Natural killer cell (primary cell): ENCODE measurements at regions not wholly inside any gene's neighbourhood (a gene's known extent, or its start where the extent isn't known, plus 50 kb on each side); places are given as distances from the start of the nearest gene placed in this dataset.
"Not testable (repeated sequence)": the region's sequence is repeated elsewhere in the genome, so short reads cannot be mapped to it uniquely, and the experiment has no call there.

Experiments used
- ATAC-seq, 3 donors: fragments of 150-1000 bp in 2 of 3; fragments of 200-7000 bp in 1 of 3; cut with Tn5 transposase; 1 replicate in 1 of 3; 2 replicates in 2 of 3; pipeline ENCODE4 v1.10.0; 2021; ENCODE audit warnings: mild to moderate bottlenecking in 2 of 3, moderate library complexity in 2 of 3
- DNase-seq, 2 donors: peaks; one replicate each; pipeline versions ENCODE4 v3.0.0 to v3.0.0-alpha.2; 2013 to 2021; ENCODE audit warnings: mixed read lengths in 1 of 2
- H3K27ac ChIP-seq: one replicate; pipeline ENCODE4 v1.5.1; 2013; ENCODE audit warnings: mild to moderate bottlenecking, low read length
- H3K27me3 ChIP-seq: one replicate; pipeline ENCODE4 v1.6.1; 2013; ENCODE audit warnings: low read length; ENCODE audit not compliant: control insufficient read depth, insufficient read depth
- H3K36me3 ChIP-seq: one replicate; pipeline ENCODE4 v1.6.1; 2013; ENCODE audit warnings: low read length; ENCODE audit not compliant: control insufficient read depth, insufficient read depth
- H3K4me1 ChIP-seq: one replicate; pipeline ENCODE4 v1.6.1; 2013; ENCODE audit warnings: low read length; ENCODE audit not compliant: control insufficient read depth, insufficient read depth
- H3K4me3 ChIP-seq: one replicate; pipeline ENCODE4 v1.5.1; 2013; ENCODE audit warnings: low read length
- H3K9me3 ChIP-seq: one replicate; pipeline ENCODE4 v1.6.1; 2013; ENCODE audit warnings: low read length; ENCODE audit not compliant: control insufficient read depth, insufficient read depth
- H3K27ac Mint-ChIP-seq, 2 donors: one replicate each; pipeline ENCODE4 v1.8.0; 2022; ENCODE audit warnings: mild to moderate bottlenecking in 2 of 2, mixed read lengths in 2 of 2, moderate library complexity in 1 of 2
- H3K27me3 Mint-ChIP-seq, 2 donors: one replicate each; pipeline ENCODE4 v1.8.0; 2022; ENCODE audit warnings: low read depth in 2 of 2, mixed read lengths in 2 of 2
- H3K36me3 Mint-ChIP-seq: one replicate; pipeline ENCODE4 v1.8.0; 2022; ENCODE audit warnings: mixed read lengths
- H3K4me1 Mint-ChIP-seq, 2 donors: one replicate each; pipeline ENCODE4 v1.8.0; 2022; ENCODE audit warnings: mixed read lengths in 2 of 2
- H3K4me3 Mint-ChIP-seq: one replicate; pipeline ENCODE4 v1.8.0; 2022; ENCODE audit warnings: mild to moderate bottlenecking, moderate library complexity, mixed read lengths
- H3K9me3 Mint-ChIP-seq, 2 donors: one replicate each; pipeline ENCODE4 v1.8.0; 2022; ENCODE audit warnings: mixed read lengths in 2 of 2
- CTCF ChIP-seq: fragments of 200-600 bp; IDR thresholded peaks from one replicate; pipeline ENCODE4 v1.8.0; 2022; ENCODE audit warnings: antibody characterized with exemption
- WGBS: methylation state at CpG from one replicate; pipeline ENCODE4 v1.1.7; 2013; ENCODE audit warnings: missing lambda C conversion rate; ENCODE audit not compliant: insufficient coverage; 5-methylcytosine and 5-hydroxymethylcytosine counted together
- intact Hi-C: fragments of 100-400 bp; cut with micrococcal nuclease; formaldehyde crosslinking; loops from one replicate; pipeline ENCODE4 v1.14.2; 2022

- no peak overlapping the region for H3K27ac Mint-ChIP-seq
- H3K27me3 Mint-ChIP-seq = peaks cover 0 to 2% of the 10 kb centered on the region in 2 donors
- H3K9me3 Mint-ChIP-seq = no peaks in the 10 kb centered on the region
- intact Hi-C loops = no loop called here
- WGBS = 100% methylated on average over 1 of the region's 2 CpGs
- Histone ChIP-seq H3K4me3 (no peak overlapping the region), H3K9me3 (no peaks in the 10 kb centered on the region), H3K36me3 (no peaks in the 10 kb centered on the region), H3K4me1 (no peaks in the 10 kb centered on the region), H3K27ac (no peak overlapping the region), H3K27me3 (no peaks in the 10 kb centered on the region)
- no peak for ATAC-seq
- no peak for DNase-seq
- H3K36me3 Mint-ChIP-seq = no peaks in the 10 kb centered on the region
- H3K4me3 Mint-ChIP-seq = no peak overlapping the region
- H3K4me1 Mint-ChIP-seq = no peaks in the 10 kb centered on the region
- TF ChIP-seq CTCF = no peak
Measured at GRCh38 chr2:47704287-47704686, 78.7 kb upstream of the MSH6 start.

GRCh38 chr2:47699533-47700215 is 83.3 kb upstream of the MSH6 start:
- DNase-seq (no peak), ATAC-seq (no peak)
- no peaks in the 10 kb centered on the region for H3K4me1 Mint-ChIP-seq
- H3K27ac ChIP-seq = no peak overlapping the region
- no peak for TF ChIP-seq CTCF
- H3K4me1 ChIP-seq = no peaks in the 10 kb centered on the region
- intact Hi-C loops = no loop called here
- H3K36me3 Mint-ChIP-seq = no peaks in the 10 kb centered on the region
- 93% methylated on average over 1 of the region's 1 CpG for WGBS
- H3K9me3 Mint-ChIP-seq = no peaks in the 10 kb centered on the region
- H3K9me3 ChIP-seq = no peaks in the 10 kb centered on the region
- H3K27me3 ChIP-seq = no peaks in the 10 kb centered on the region
- H3K4me3 Mint-ChIP-seq = no peak overlapping the region
- H3K27ac Mint-ChIP-seq = no peak overlapping the region
- peaks cover 15 to 27% of the 10 kb centered on the region in 2 donors for H3K27me3 Mint-ChIP-seq
- H3K4me3 ChIP-seq = no peak overlapping the region
- H3K36me3 ChIP-seq = no peaks in the 10 kb centered on the region

GRCh38 chr2:47698436-47698972 is 84.4 kb upstream of the MSH6 start:
- peaks cover 19 to 35% of the 10 kb centered on the region in 2 donors for H3K27me3 Mint-ChIP-seq
- H3K27ac ChIP-seq, DNase-seq, H3K4me1 ChIP-seq, H3K9me3 Mint-ChIP-seq, H3K4me3 ChIP-seq, H3K4me1 Mint-ChIP-seq, intact Hi-C loops, H3K4me3 Mint-ChIP-seq, ATAC-seq, H3K27ac Mint-ChIP-seq, H3K36me3 Mint-ChIP-seq, H3K9me3 ChIP-seq, H3K36me3 ChIP-seq, H3K27me3 ChIP-seq: not testable (repeated sequence)
- 80% methylated on average over 4 of the region's 4 CpGs for WGBS

DNA sequence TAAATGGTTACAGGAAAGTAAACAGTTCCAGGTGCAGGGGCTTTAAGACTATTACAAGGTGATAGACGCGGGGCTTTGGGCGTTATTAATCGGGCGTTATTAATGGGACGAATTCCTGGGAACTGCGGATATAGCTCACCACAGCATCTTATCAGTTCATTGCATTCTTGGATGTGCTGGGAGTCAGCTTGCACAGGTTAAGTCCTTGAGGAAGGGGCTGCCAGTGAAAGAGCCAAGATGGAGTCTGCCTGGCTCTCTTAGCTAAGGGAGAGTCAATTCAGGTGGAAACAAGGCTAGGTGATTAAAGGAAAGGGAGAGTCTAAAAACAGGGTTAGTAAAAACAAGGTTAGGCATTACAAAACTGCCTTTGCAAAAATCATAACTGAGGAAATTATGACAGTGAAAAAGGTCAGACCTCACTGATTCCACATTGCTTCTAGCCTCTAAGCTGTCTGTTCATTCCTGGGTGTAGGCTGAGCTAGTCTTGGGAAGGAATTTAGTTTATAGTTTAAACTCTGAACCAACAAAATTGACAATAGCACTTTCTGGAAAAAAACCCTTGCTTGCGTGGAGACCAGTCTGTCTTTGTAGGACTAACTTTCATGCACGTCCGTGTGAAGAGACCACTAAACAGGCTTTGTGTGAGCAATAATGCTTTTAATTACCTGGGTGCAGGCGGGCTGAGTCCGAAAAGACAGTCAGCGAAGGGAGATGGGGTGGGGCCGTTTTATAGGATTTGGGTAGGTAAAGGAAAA is 85.1 kb upstream of the MSH6 start:
- H3K4me3 ChIP-seq, ATAC-seq, H3K9me3 Mint-ChIP-seq, intact Hi-C loops, H3K36me3 Mint-ChIP-seq, H3K27ac ChIP-seq, H3K27ac Mint-ChIP-seq, DNase-seq, H3K36me3 ChIP-seq, H3K4me3 Mint-ChIP-seq, H3K4me1 ChIP-seq, H3K4me1 Mint-ChIP-seq, H3K27me3 ChIP-seq, H3K9me3 ChIP-seq: not testable (repeated sequence)
- peaks cover 17 to 35% of the 10 kb centered on the region in 2 donors for H3K27me3 Mint-ChIP-seq
- 89% methylated on average over 14 of the region's 14 CpGs for WGBS
